ENCODE measurements at regions not wholly inside any gene's neighbourhood (a gene's known extent, or its start where the extent isn't known, plus 50 kb on each side); places are given as distances from the start of the nearest gene placed in this dataset.

- intact Hi-C loops (cut with DNase I) = no loop called here
- no peak for TF ChIP-seq POLR2A (IDR thresholded peaks at IDR 0.05)
- TF ChIP-seq, protein P1, sequence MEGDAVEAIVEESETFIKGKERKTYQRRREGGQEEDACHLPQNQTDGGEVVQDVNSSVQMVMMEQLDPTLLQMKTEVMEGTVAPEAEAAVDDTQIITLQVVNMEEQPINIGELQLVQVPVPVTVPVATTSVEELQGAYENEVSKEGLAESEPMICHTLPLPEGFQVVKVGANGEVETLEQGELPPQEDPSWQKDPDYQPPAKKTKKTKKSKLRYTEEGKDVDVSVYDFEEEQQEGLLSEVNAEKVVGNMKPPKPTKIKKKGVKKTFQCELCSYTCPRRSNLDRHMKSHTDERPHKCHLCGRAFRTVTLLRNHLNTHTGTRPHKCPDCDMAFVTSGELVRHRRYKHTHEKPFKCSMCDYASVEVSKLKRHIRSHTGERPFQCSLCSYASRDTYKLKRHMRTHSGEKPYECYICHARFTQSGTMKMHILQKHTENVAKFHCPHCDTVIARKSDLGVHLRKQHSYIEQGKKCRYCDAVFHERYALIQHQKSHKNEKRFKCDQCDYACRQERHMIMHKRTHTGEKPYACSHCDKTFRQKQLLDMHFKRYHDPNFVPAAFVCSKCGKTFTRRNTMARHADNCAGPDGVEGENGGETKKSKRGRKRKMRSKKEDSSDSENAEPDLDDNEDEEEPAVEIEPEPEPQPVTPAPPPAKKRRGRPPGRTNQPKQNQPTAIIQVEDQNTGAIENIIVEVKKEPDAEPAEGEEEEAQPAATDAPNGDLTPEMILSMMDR (IDR thresholded peaks at IDR 0.05) = no peak
- Histone ChIP-seq H3K4me3 (no peak overlapping the region), H3K9me3 (no peaks in the 10 kb centered on the region), H3K27me3 (peaks cover 0 to 3% (median 0%) of the 10 kb centered on the region in 9 donors), H3K27ac (no peak overlapping the region), H3K36me3 (no peaks in the 10 kb centered on the region), H3K4me1 (no peaks in the 10 kb centered on the region)
- 84 to 96% (median 89%) methylated on average over 4 of the region's 4 CpGs for WGBS, 4 donors
- ATAC-seq = no peak
- no peak for DNase-seq
These were observed 338.3 kb upstream of the AUTS2 start for GRCh38 chr7:69260023-69260422.

DNA sequence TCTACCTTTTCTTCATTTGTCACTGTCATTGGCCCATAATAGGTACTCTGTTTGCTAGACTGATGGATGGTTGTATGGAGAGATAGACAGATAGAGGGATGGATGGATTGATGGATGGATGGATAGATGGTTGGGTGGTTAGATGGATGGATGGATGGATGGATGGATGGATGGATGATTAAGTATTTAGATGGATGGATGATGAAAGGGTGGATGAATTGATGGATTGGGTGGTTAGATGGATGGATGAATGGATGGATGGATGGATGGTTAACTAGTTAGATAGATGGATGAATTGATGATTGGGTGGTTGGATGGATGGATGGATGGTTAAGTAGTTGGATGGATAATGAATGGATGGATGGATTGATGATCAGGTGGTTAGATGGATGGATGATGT is 334.7 kb upstream of the AUTS2 start:
- H3K4me1 ChIP-seq = no peaks in the 10 kb centered on the region
- no peaks in the 10 kb centered on the region for H3K36me3 ChIP-seq
- H3K27ac ChIP-seq = no peak overlapping the region
- no peak overlapping the region for H3K4me3 ChIP-seq
- no peaks in the 10 kb centered on the region for H3K9me3 ChIP-seq
- DNase-seq = no peak
- TF ChIP-seq, protein P1 (IDR thresholded peaks at IDR 0.05) = no peak
- TF ChIP-seq POLR2A (IDR thresholded peaks at IDR 0.05) = no peak
- intact Hi-C loops (cut with DNase I) = no loop called here
- ATAC-seq = no peak
- H3K27me3 ChIP-seq = no peaks in the 10 kb centered on the region

GRCh38 chr7:69269806-69270205 is 328.5 kb upstream of the AUTS2 start:
- Histone ChIP-seq H3K36me3 (no peaks in the 10 kb centered on the region), H3K4me3 (no peak overlapping the region), H3K27ac (no peak overlapping the region), H3K4me1 (no peaks in the 10 kb centered on the region), H3K9me3 (peaks cover 0 to 9% (median 0%) of the 10 kb centered on the region in 12 donors), H3K27me3 (no peaks in the 10 kb centered on the region)
- DNase-seq (no peak), ATAC-seq (no peak)
- WGBS, 4 donors = 22 to 51% (median 38%) methylated on average over 4 of the region's 4 CpGs
- intact Hi-C loops (cut with DNase I) = no loop called here
- TF ChIP-seq, protein P1 (IDR thresholded peaks at IDR 0.05) = no peak
- TF ChIP-seq POLR2A (IDR thresholded peaks at IDR 0.05) = no peak

GRCh38 chr7:69272101-69272500 is 326.2 kb upstream of the AUTS2 start:
- no peaks in the 10 kb centered on the region for H3K36me3 ChIP-seq
- DNase-seq (no peak), ATAC-seq (no peak)
- H3K4me3 ChIP-seq = no peak overlapping the region
- H3K4me1 ChIP-seq = no peaks in the 10 kb centered on the region
- no peak for TF ChIP-seq POLR2A (IDR thresholded peaks at IDR 0.05)
- TF ChIP-seq, protein P1 (IDR thresholded peaks at IDR 0.05) = no peak
- H3K9me3 ChIP-seq = peaks cover 0 to 9% (median 0%) of the 10 kb centered on the region in 12 donors
- no peak overlapping the region for H3K27ac ChIP-seq
- H3K27me3 ChIP-seq = no peaks in the 10 kb centered on the region
- 40 to 63% (median 45%) methylated on average over 1 of the region's 1 CpG for WGBS, 4 donors
- intact Hi-C loops (cut with DNase I) = no loop called here
